SKM-1 treated with dmso at 0.1 percent for 144 hours (cell line): ENCODE measurements at regions not wholly inside any gene's neighbourhood (a gene's known extent, or its start where the extent isn't known, plus 50 kb on each side); places are given as distances from the start of the nearest gene placed in this dataset.

Experiments used
- DNase-seq: peaks from one replicate; lab custom pipeline; 2025; ENCODE audit not compliant: unreplicated experiment; lab: John Stamatoyannopoulos, UW

DNA sequence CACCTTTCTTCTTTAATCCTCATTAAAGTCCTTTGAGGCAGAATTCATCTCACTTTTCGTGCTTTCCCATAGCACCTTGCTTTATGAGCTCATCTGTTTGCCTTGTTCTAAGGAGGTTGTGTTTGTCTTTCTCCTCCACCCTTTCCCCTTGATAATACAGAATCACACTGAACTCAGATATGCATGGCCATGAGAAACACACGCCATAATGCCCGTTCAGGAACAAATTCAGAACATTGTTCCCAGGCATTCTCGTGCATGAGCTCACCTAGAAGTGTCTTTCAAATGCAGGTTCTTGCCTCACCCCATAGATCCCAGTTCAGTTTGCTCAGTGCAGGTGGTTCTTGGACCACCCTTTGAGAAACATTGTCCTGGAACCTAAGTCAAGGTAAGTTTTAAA, 71.1 kb downstream of the TMEM114 start:
- no peak for DNase-seq

DNA sequence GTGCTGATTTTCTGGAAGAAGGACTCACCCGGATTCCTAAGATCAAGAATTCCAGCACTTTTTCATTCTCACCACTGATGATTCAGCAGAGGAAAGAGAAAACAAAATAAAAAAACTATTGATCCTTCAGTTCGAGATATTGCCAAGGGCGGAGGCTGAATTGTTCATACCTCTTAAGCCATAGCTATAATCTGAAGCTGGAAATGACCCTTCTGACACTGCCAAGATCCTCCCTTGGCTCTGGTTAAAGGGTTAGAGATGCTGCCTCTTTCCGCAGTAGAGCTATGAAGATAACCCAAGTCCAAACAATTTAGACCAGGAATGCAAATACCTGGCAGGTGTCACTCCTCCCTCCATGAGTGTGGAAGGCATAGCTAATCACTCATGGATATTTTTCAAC, 73.0 kb downstream of the TMEM114 start:
- DNase-seq = no peak

DNA sequence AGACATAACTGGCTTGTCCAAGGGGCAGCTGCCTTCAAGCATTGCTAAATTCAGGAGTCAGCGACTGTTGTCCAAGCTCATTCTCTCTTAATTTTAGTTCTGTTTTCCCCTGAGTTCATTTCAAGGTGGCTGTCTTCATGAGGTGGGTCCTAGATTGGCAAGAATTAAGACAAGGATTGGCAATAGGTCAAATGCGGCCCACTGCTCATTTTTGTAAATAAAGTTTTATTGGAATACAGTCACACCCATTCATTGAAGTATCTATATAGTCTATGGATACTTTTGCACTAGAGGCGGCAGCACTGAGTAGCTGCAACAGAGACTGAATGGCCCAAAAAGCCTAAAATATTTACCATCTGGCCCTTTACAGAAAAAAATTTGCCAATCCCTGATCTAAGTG, 73.8 kb downstream of the TMEM114 start:
- no peak for DNase-seq

DNA sequence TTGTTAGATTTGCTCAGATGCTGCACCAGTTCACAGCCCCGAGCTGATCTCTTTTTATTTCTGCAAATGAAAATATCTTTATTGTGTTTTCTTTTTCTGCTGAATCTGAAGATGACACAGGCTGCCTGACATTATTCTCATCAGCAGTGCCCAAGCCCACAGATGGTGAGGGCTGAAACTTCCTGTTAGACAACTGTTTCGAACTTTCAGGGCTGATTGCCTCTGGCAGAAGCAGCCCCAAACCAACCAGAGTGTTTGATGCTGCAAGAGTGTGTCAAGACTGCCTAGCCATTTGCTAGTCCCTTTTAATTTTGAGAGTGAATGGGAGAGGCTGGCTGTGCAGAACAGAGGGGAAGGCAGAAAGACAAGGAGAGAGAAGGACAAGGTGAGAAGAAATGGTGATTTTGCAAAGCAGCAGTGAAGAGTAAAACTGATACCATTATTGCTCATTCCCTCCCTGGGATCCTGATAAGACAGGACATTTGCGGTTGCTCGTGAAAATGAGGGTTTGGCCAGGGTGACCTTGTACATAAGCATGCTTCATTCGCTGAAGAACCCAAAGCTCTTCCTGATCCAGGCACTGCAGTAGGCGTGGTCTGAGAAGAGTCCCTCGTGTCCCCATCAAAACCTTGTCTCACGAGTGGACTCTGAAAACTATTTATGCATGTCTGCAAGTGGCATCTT, 77.2 kb downstream of the TMEM114 start:
- DNase-seq = no peak

DNA sequence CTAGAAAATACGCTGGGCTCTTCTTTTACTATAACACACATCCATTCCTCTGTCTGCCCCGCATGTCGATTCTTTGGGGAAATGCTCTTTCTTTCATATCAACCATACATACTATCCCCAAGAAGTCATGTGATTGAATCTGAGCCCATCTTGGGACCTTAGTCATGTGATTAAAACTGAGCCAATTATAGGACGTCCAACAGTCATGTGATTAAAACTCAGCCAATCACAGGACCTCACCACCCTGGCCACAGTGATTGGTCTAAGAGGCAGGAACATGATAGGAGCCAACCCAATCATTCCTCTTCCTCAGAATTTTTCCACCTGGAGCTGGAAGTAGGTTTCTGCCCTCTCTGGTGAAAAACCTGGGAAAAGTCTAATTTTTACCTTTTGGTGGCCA, 78.8 kb downstream of the TMEM114 start:
- no peak for DNase-seq

DNA sequence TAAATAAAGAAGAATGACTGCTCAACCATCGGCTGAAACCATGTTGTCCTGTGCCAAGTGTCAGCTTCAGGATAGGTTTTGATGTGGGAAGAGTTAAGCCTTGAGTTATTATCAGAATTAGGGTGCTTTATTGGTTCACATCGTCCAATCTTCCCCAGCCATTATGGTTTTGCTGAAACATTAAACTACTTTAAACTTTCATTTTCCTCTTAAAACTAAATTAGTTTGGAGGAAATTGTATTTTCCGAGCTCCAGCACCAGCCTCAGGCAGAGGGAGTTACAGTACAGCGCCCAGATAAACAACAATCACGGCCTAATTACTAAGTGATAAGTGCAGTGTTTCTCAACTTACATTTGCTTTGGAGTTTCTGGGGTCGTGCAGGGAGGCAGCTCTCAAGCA, 80.2 kb downstream of the TMEM114 start:
- DNase-seq = no peak

DNA sequence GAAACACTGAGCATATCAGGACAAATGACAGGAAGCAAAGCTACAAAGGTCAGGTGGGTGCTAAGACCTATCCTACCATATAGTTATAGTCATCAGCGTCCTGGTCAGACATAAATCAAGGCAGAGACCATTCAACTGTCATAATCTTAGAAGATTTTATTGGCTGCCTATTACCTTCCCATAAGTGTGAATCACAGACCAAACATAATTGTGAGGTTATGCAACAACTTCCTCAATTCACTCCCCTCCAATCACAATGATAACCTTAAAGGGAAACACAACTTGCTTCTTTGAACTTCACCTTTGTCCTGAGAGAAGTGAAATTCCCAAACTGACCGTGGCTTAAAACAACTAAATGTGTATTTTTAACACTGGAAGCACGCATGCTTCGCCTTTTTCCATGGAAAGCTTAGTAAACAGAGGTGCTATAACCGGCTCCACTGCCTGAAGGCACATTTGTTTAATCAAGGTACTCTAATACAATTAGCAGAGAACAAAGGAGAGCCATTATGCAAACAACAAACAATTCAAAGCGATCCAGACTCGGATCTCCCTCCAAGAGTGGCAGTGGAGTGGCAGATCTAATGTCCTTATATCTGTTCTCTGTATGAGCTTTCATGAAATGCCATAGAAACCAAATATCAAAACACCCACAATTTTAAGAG, 84.9 kb downstream of the TMEM114 start:
- DNase-seq = no peak

DNA sequence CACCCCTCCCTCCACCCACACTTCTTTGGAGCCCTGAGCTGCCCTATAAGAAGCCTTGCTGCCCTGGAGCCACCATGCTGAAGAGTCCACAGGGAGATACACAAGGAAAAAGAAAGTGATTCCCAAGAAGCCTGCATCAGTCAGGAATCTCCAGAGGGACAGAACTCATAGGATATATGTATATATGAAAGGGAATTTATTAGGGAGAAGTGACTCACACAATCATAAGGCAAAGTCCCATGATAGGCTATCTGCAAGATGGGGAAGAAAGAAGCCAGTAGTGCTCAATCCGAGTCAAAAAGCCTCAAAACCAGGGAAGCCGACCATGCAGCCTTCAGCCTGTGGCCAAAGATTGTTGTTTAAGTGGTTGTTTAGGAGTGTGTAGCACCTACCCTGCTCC, 87.9 kb downstream of the TMEM114 start:
- DNase-seq = no peak

DNA sequence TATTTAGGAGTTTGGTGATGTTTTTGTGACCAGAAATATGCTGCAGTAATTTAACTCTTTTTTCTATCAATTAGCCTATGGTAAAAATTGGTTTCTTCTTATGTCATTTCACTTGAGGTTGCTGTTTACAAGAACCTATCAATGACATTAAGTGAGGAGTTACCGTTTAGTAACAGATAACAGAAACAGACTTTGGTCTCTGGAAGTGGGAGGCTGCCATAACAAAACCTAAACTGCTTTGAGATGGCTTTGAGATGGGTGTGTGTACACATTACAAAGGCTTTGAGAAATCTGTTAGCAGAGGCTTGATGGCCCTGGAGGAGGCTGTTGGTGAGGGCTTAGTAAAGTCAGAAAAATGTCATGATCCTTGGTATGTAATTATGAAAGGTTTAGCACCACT, 90.0 kb downstream of the TMEM114 start:
- DNase-seq = no peak

DNA sequence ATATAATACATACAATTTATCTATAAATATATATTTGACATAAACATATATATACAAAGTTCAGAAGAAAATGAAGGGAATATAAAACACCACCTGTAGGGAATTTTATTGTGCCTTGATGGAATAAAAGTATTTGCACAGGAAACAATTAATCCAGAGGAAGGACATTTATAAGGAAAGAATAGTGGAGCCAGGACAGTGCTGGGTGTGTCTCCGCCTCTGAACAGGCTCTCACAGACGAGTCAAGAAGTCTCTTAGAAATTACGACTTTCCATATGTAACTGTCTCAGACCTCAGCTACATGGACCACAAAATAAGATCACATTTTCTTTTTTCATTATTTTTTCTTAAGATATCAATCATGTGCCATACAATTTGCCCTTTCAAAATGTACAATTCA, 93.9 kb downstream of the TMEM114 start:
- no peak for DNase-seq

DNA sequence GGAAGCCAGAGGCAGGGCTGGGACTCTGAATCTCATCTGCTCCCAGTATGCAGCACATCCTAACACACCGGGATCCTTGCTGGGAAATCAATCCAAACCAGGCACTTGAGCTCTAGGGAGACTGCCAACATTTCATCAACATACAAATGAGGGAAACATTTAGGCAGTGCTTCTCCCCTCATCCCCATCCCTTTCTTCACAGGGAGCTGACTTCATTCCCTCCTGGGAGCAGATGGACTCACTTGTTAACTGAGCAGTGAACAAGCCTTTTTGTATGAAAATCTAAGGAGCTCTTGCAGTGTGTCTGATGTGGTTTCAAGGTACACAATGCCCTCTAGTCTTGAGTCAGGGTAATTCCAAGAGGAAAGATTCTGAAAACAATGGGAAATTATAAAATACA, 96.3 kb downstream of the TMEM114 start:
- no peak for DNase-seq

DNA sequence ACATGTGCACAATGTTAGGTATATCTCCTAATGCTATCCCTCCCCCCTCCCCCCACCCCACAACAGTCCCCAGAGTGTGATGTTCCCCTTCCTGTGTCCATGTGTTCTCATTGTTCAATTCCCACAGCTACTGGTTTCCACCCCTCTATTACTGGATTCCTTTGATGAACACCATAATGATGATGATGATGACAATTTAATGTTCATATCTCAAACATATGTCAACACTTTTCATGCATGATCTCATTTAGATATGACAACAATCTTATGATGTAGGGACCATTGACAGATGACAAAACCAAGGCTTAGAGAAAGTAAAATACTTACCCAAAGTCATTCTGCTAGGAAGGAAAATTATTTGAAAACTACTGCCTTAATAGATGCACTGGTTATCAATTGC, 97.6 kb downstream of the TMEM114 start:
- DNase-seq = no peak

DNA sequence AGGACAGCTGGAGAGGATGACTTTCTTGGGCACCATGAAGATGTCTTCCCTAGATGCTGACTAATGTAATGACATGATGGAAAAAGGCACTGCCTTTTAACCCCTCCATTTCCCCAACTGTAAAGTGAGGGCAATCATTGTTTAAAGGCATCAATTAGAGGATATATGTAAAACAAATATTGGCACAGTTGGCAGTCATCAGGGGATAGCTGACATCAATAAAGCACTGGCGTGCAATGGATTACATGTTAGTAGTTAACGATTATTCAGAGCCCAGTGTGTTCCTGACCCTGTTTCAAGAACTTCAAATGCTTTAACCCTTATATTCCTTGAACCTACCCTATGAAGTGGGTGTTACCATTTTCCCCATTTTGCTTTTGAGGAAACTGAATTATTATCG, 100.7 kb downstream of the TMEM114 start:
- no peak for DNase-seq

DNA sequence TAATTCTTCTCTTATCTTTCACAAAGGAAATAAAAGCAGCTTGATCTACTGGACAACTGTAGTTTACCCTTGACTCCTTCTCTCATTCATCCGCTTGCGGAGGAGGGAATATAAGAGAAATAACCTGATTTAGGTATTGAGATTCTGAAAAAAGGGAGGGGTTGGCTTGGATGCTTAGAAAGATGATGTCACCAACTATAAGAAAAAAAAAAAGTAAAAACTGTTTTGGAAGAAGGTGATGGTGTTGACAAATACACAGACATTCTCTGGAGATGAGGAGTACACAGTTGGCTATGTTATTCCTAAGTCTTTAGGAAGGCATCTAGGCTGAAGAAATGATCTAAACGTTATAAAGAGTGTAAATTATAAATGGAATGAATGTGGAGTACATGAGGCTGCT, 103.3 kb downstream of the TMEM114 start:
- DNase-seq = no peak

DNA sequence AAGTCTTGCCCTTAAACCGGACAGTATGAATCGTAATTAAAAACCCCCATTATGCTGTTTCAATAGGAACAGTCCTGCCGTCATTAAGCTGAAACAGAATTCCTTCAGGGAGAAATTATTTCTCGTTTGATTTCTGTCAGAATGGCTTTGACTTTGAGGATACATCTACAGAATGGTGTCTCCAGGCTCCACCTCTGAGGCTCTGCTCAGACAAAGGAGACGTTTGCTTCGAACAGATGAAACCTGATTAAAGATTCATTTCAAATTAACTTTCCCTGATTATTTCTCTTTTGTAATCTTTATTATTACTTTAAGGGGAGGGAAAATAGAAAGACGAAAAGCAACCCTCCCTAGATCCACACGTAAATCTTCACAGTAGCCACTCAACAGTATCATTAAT, 106.9 kb downstream of the TMEM114 start:
- DNase-seq = no peak

DNA sequence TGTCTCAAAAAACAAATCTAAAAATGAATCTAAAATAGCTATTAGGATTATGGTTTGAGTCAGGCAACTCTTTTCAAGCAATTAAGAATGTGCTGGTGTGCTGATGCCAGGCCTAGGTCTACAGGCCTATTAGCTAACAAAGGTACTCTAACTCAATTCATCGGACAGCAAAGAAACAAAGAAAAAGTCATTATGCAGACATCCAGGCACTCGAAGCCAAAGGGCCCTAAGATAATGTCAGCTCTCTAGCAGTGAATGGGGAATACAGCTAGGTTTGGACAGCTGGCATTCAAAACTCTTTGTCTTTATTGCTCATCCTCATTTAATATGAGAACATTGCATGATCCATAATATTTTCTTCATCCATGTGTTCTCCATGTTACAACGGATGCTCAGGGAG, 108.5 kb downstream of the TMEM114 start:
- no peak for DNase-seq

DNA sequence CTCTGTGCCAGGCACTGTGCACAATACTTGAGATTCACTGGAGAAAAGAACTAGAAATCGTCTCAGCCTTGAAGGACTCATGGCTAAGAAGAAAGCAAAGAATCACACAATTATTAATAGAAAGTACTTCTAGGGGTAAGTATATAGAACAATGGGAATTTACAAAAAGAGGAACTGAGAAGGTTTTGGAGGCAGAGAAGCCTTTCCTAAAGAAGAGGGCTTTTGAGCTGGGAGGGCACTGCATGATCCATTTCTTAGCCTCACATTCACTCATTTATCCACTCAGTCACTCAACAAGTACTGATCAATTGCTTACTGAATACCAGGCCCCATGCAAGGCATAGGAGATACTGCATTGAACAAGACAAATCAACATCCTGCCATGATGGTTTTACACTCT, 113.5 kb downstream of the TMEM114 start:
- no peak for DNase-seq

DNA sequence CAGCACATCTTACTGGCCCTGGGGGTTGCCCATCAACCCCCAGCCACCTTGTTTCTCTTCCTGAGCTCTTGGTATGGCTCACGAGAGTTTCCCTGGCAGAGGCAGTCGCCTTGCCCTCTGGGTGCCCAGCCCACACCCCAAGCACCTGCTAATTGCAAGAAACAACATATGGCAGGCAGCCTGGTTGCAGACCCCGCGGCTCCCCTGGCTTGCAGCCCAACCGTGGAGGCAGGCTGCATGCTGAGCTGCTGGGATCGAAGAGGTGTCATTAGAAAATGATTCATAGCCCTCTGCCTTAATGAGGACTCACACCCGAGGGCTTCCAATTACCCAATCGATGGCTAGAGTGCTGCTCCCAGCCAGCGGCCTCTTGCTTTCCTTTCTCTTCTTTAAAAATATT, 115.7 kb downstream of the TMEM114 start:
- DNase-seq = no peak

DNA sequence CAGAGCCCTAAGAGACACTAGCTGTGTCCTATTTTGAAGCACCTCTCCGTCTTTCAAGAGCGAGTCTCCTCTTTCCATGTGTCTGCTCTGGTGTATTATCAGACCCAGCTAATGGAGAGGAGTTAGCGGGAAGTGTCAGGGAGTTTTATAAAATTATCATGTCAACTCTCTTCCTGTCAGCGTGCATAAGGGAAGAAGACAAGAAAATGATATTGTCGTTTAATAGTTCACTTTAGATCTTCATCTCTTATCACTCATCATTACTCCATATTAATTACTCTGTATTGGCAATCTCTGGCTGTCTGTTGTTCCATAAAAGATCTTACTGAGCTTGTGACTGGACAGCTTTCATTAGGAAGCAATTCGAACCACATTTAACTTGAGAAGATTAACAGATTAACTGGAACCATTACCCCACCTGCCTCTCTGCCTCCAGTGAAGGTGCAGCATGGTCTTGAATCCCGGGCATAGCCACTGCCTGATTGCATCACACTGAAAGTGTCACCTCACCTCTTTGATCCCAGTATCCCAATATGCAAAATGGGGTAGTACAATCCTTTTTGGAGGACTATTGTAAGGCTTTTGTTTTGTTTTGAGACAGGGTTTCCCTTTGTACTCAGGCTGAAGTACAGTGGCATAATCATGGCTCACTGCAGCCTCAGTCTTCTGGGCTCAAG, 121.1 kb downstream of the TMEM114 start:
- no peak for DNase-seq

DNA sequence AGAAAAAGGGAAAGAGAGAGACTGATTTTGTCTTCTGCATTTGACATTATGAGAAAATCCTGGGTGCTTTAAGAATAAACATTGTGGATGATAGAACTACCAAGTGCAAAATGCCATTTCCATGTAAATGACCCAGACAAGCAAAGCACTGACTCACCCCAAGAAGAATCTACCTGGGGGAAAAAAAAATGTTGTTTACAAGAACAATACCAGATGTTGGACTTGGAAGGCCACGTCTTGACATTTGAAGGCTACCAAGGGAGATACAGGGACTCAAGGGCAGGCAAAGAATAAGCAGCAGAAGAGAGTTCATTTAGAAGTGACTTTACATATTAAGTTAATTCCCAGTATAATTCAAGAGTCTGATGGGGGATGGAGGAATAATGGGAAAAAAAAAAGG, 125.3 kb downstream of the TMEM114 start:
- DNase-seq = no peak

DNA sequence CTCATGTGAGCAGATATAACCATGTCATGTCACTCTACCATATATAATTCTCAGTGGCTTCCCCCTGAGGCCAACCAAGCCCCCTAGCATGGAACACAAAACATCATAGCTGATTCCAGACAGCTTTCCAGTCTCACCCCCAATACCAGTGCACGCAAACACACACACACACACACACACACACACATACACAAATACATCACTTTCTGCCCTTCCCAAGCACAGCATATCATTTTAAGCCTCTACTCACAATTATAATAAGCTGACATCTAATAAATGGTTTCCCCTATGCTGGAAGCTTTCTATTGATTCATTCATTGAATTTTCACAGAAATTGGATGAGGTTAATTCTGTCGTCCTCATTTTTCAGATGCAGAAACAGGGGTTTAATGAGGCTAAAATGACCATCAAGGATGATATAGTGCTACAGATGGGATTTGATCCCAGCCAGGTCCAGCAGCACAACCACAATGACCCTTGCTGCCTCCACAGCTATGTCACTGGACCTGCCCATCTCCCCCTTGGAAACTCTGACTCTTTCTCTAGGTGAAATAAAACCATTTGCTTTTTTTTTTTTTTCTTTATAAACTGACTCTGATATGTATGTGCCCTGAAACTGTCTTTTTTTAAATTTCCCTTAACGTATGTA, 131.1 kb downstream of the TMEM114 start:
- no peak for DNase-seq

DNA sequence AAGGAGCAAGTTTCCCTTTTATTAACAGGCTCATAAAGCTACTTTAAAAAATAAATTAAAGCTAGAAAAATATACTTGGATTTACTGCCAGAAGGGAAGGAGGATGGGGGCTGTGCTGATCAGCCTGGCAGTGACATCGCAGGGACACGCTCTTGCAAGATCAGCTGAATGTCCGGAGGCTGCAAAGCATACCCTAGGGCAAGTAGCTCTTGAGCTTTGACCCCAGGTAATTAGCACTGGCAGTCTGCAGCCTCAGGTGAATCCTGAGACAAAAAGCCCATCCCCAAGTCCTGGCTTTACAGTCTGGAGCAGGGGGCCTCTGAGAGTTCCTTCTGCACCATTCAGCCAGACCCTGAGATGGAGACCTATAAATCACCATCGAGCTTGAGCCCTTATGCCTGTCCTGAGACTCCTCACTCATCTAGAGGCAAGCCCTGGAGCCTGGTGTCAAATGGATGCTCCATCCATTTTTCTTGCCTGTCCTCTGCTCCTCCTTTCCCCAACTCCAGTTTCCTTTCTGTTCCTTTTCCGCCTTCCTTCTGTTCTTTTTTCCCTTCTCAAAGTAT, 131.7 kb downstream of the TMEM114 start:
- no peak for DNase-seq
